SJCRH30 (cell line): ENCODE measurements at regions not wholly inside any gene's neighbourhood (a gene's known extent, or its start where the extent isn't known, plus 50 kb on each side); places are given as distances from the start of the nearest gene placed in this dataset.

Experiments
- DNase-seq, 2 experiments: peaks; one replicate each; pipeline ENCODE4 v3.0.0-alpha.2; 2015 to 2020
- H3K27ac ChIP-seq: fragments of 250-450 bp; sonication (Bioruptor Pico); 2 replicates; pipeline ENCODE4 v1.5.1; 2020; ENCODE audit warnings: mild to moderate bottlenecking, moderate library complexity
- H3K27me3 ChIP-seq: fragments of 250-450 bp; sonication (Bioruptor Pico); 2 replicates; pipeline ENCODE4 v1.5.1; 2020; ENCODE audit warnings: mild to moderate bottlenecking, moderate library complexity
- H3K36me3 ChIP-seq: fragments of 250-450 bp; sonication (Bioruptor Pico); 2 replicates; pipeline ENCODE4 v1.5.1; 2020; ENCODE audit warnings: mild to moderate bottlenecking, moderate library complexity
- H3K4me1 ChIP-seq: fragments of 250-450 bp; sonication (Bioruptor Pico); 2 replicates; pipeline ENCODE4 v1.5.1; 2020; ENCODE audit warnings: mild to moderate bottlenecking, moderate library complexity
- H3K4me3 ChIP-seq: fragments of 250-450 bp; sonication (Bioruptor Pico); 2 replicates; pipeline ENCODE4 v1.5.1; 2020; ENCODE audit warnings: mild to moderate bottlenecking, moderate library complexity
- H3K9me3 ChIP-seq: fragments of 250-450 bp; sonication (Bioruptor Pico); replicated peaks from 2 replicates; pipeline ENCODE4 v1.5.1; 2020; ENCODE audit warnings: mild to moderate bottlenecking, moderate library complexity

DNA sequence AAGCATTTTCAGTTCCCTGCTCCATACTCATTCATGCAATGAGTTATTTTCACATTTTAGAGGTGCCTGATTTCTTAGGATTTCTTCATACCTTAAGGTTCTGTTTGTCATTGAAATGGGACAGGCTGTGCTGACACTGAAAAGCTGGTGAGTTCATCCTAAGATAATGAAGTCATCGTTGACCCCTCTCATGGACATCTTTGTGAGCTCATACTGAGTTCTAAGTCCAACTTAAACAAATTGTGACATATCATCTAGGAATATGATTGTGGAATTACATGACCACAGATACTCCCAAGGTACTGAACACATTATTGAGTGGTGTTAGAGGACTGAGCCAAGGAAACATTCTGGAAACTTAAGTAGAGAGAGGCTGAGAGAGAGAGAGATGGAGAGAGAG lies 224.8 kb upstream of the JAG1 start:
- no peaks in the 10 kb centered on the region for H3K36me3 ChIP-seq
- no peaks in the 10 kb centered on the region for H3K9me3 ChIP-seq
- no peak overlapping the region for H3K27ac ChIP-seq
- no peaks in the 10 kb centered on the region for H3K27me3 ChIP-seq
- no peak for DNase-seq
- no peaks in the 10 kb centered on the region for H3K4me1 ChIP-seq
- no peak overlapping the region for H3K4me3 ChIP-seq

- no peak for DNase-seq
- no peak overlapping the region for H3K27ac ChIP-seq
- H3K9me3 ChIP-seq, result no peaks in the 10 kb centered on the region
Measured at GRCh38 chr20:10902174-10902573, 228.4 kb upstream of the JAG1 start.

DNA sequence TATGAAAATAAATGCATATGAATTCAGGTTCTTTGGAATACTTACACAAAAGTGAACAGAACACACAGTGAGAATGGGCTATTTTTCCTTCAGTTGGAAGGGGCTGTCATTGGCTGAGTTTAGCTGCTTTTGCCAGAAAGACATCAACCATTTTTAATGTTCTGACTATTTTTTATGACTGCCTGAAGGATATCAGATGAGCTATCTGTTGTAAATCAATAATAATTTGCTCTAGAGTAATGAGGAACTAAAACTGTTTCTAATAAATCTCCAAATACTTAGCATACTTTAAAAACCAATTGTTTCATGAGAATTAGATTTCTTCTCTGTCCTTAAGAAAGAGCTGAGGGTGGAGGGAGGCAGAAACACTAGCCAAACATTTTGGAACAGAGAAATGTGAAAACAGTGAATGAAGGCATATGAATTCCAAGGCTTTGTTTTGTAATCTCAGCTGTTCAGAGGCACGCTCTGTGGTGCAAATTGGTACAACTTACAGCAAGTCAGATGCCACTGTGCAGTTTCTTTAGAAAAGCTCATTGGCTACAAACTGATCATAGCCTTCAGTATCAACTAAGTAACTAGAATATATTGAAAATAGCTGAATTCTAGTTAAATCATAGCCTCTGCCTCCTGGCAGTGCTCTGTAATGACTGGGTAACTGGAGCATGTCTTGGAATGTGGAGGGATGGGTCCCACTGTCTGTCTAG lies 228.9 kb upstream of the JAG1 start:
- H3K27ac ChIP-seq, result no peak overlapping the region

More at GRCh38 chr20:10902174-10902573, 228.4 kb upstream of the JAG1 start:
- H3K27me3 ChIP-seq, result no peaks in the 10 kb centered on the region
- H3K4me3 ChIP-seq, result no peak overlapping the region
- no peaks in the 10 kb centered on the region for H3K4me1 ChIP-seq
- H3K36me3 ChIP-seq, result no peaks in the 10 kb centered on the region

GRCh38 chr20:10906834-10907233 lies 233.0 kb upstream of the JAG1 start:
- Histone ChIP-seq H3K27ac (no peak overlapping the region), H3K36me3 (no peaks in the 10 kb centered on the region), H3K9me3 (no peaks in the 10 kb centered on the region), H3K4me1 (no peaks in the 10 kb centered on the region), H3K4me3 (no peak overlapping the region), H3K27me3 (peaks cover 2% of the 10 kb centered on the region; the same call in 1 of the 2 replicates)
- no peak for DNase-seq

More for the DNA sequence above, 228.9 kb upstream of the JAG1 start:
- Histone ChIP-seq H3K4me3 (no peak overlapping the region), H3K9me3 (no peaks in the 10 kb centered on the region), H3K36me3 (no peaks in the 10 kb centered on the region), H3K27me3 (no peaks in the 10 kb centered on the region), H3K4me1 (no peaks in the 10 kb centered on the region)
- no peak for DNase-seq

DNA sequence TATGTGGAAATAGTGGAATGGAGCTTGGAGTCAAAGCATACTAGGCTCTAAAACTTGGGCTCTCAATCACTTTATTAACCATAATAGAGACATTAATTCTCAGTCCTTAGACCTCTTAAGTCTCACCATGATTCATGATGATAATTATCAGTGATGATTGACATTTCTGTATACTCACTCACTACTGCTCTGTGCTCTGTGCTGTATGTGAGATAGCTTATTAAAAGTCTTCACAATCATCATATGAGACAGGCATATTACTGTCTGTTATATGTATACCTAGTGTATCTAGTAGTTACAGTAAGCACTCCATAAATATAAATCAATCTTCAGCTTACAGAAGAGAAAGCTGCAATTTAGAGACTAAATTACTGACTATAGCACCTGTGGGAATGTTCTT lies 236.0 kb upstream of the JAG1 start:
- DNase-seq, result no peak
- H3K36me3 ChIP-seq, result no peaks in the 10 kb centered on the region
- H3K27me3 ChIP-seq, result peaks cover 2% of the 10 kb centered on the region; the same call in 1 of the 2 replicates
- H3K27ac ChIP-seq, result no peak overlapping the region
- H3K4me3 ChIP-seq, result no peak overlapping the region
- H3K9me3 ChIP-seq, result no peaks in the 10 kb centered on the region
- no peaks in the 10 kb centered on the region for H3K4me1 ChIP-seq

DNA sequence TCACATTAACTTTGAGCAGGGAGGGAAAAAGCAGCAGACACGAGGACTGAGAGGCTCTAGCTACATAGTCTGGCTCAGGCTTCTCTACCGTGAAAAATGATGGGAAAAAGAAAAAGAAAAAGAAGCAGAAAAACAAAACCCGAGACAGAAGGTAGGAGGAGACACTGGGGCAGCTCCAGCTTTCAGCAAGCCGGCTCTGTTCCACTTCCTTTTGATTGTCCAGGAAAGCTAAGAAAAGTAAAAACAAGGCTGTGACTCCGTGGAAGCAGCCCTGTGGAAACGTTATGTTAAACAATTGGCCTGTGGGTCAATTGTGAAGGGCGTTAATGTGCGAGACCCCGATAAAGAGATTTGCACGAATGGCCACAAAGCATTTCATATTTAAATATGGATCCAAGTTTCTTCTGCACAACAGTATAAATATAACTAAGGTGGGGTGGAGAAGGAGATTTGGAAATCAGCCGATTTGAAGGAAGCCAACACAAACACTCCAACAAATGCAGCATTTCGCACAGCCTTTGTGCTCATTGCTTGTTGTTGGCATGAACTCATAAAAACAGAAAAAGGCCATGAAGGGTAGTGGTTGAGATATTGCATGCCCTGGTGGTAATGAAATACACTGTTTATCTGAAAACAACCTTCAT lies 236.9 kb upstream of the JAG1 start:
- no peak for DNase-seq
- no peak overlapping the region for H3K4me3 ChIP-seq
- peaks cover 2% of the 10 kb centered on the region; the same call in 1 of the 2 replicates for H3K27me3 ChIP-seq
- H3K4me1 ChIP-seq, result no peaks in the 10 kb centered on the region
- no peaks in the 10 kb centered on the region for H3K9me3 ChIP-seq
- H3K36me3 ChIP-seq, result no peaks in the 10 kb centered on the region
- H3K27ac ChIP-seq, result no peak overlapping the region

- peaks cover 2% of the 10 kb centered on the region; the same call in 1 of the 2 replicates for H3K27me3 ChIP-seq
- no peak overlapping the region for H3K27ac ChIP-seq
- no peak overlapping the region for H3K4me3 ChIP-seq
- H3K4me1 ChIP-seq, result no peaks in the 10 kb centered on the region
- DNase-seq, result no peak
- H3K9me3 ChIP-seq, result no peaks in the 10 kb centered on the region
- no peaks in the 10 kb centered on the region for H3K36me3 ChIP-seq
Measured at GRCh38 chr20:10911298-10911697, 237.5 kb upstream of the JAG1 start.

DNA sequence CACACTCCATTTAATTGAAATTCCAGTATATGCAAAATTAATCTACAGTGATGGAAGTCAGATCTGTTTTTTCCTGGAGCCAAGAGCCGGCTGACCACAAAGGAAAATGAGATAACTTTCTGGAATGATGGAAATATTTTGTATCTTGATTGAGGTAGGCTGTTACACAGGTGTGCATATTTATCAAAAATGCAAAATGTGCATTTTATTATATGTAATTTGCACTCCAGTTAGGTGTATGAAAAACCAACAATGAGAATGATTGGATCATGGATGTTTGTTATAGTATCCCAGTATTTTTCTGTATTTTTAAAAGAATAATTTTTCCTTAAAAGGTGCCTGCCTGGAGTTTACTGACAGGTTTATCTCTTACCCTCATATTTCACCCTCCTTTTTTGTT lies 242.0 kb upstream of the JAG1 start:
- Histone ChIP-seq H3K4me3 (no peak overlapping the region), H3K4me1 (no peaks in the 10 kb centered on the region), H3K27ac (no peak overlapping the region), H3K9me3 (no peaks in the 10 kb centered on the region), H3K36me3 (no peaks in the 10 kb centered on the region), H3K27me3 (no peaks in the 10 kb centered on the region; the same call in 1 of the 2 replicates)
- no peak for DNase-seq

- Histone ChIP-seq H3K4me3 (no peak overlapping the region), H3K27ac (no peak overlapping the region), H3K36me3 (no peaks in the 10 kb centered on the region), H3K9me3 (no peaks in the 10 kb centered on the region), H3K4me1 (no peaks in the 10 kb centered on the region), H3K27me3 (no peaks in the 10 kb centered on the region)
- no peak for DNase-seq
Measured at GRCh38 chr20:10916312-10916711, 242.5 kb upstream of the JAG1 start.

GRCh38 chr20:10917826-10918225 lies 244.0 kb upstream of the JAG1 start:
- Histone ChIP-seq H3K27ac (no peak overlapping the region), H3K36me3 (no peaks in the 10 kb centered on the region), H3K4me3 (no peak overlapping the region), H3K27me3 (no peaks in the 10 kb centered on the region; the same call in 1 of the 2 replicates), H3K9me3 (no peaks in the 10 kb centered on the region), H3K4me1 (peaks cover 4% of the 10 kb centered on the region)
- no peak for DNase-seq

GRCh38 chr20:10919396-10920140 lies 245.8 kb upstream of the JAG1 start:
- H3K9me3 ChIP-seq, result no peaks in the 10 kb centered on the region
- no peak overlapping the region for H3K4me3 ChIP-seq
- H3K27me3 ChIP-seq, result no peaks in the 10 kb centered on the region; the same call in 1 of the 2 replicates
- DNase-seq, result no peak
- no peaks in the 10 kb centered on the region for H3K36me3 ChIP-seq
- no peak overlapping the region for H3K27ac ChIP-seq
- peaks cover 8% of the 10 kb centered on the region for H3K4me1 ChIP-seq

- Histone ChIP-seq H3K4me1 (peaks cover 8% of the 10 kb centered on the region), H3K4me3 (no peak overlapping the region), H3K27ac (no peak overlapping the region), H3K27me3 (no peaks in the 10 kb centered on the region; the same call in 1 of the 2 replicates), H3K9me3 (no peaks in the 10 kb centered on the region), H3K36me3 (no peaks in the 10 kb centered on the region)
- no peak for DNase-seq
Measured at GRCh38 chr20:10920396-10920795, 246.6 kb upstream of the JAG1 start.

- Histone ChIP-seq H3K27ac (no peak overlapping the region), H3K9me3 (no peaks in the 10 kb centered on the region), H3K27me3 (no peaks in the 10 kb centered on the region; the same call in 1 of the 2 replicates), H3K4me3 (no peak overlapping the region), H3K4me1 (peaks cover 8% of the 10 kb centered on the region), H3K36me3 (no peaks in the 10 kb centered on the region)
- DNase-seq, result no peak
Measured at GRCh38 chr20:10921491-10922010, 247.8 kb upstream of the JAG1 start.

DNA sequence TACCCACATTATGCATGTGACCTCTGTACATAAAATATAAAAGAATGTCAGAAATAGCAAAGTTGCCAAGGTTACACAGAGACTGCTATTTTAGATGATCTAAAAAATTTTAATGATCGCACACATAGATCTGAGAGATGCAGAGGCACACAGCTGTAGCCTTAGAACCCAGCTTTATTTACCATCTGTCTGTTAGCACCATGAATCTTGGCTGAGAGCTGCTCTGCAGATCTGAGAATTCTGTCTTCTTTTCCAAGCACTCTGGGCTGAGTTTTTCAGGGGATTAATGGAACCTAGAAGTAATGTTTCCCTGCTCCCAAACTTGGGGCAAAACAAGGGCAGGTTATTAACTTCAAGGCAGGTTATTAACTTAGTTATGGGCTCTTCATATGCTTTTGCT lies 248.7 kb upstream of the JAG1 start:
- Histone ChIP-seq H3K36me3 (no peaks in the 10 kb centered on the region), H3K27ac (no peak overlapping the region), H3K9me3 (no peaks in the 10 kb centered on the region), H3K4me3 (no peak overlapping the region), H3K4me1 (peaks cover 8% of the 10 kb centered on the region), H3K27me3 (no peaks in the 10 kb centered on the region; the same call in 1 of the 2 replicates)
- DNase-seq, result no peak

DNA sequence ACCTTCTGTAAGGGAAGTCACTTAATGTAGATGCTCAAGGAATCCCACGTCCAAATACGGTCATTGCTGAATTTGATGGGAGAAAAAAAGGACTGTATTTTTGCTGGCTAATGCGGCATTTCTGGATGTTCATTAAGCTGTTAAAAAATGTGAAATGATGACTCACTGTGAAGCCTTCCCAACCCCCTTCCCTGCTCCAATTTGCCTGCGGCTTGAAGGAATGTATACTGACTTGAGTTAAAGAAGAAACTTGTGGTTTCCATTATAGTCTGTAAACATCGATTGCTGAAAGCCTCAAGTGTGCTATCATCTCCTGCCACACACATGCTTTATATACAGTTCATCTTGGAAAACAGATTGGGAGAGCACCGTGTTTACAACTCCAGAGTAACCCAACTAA lies 249.1 kb upstream of the JAG1 start:
- peak; percentile 10 to 34 for DNase-seq
- H3K27me3 ChIP-seq, result no peaks in the 10 kb centered on the region; the same call in 1 of the 2 replicates
- H3K4me3 ChIP-seq, result no peak overlapping the region
- no peak overlapping the region for H3K27ac ChIP-seq
- peaks cover 8% of the 10 kb centered on the region for H3K4me1 ChIP-seq
- no peaks in the 10 kb centered on the region for H3K9me3 ChIP-seq
- no peaks in the 10 kb centered on the region for H3K36me3 ChIP-seq
